ENCODE measurements at regions not wholly inside any gene's neighbourhood (a gene's known extent, or its start where the extent isn't known, plus 50 kb on each side); places are given as distances from the start of the nearest gene placed in this dataset.

DNA sequence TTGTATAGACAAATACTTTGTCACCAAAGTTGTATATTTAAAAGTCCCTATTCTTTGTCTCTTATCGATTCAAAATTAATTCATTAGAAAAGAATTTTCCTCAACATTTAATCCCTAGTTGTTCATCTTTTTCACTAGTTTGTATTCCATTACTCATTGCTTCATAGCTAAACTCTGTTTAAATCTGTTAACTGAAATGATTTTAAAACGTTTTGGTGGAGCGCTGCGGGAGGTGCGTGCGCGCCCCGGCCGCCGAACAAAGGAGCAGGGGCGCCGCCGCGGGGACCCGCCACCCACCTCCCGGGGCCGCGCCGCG is 56.4 kb upstream of the GOLGA8A start:
- no peak for TF ChIP-seq POLR2A (IDR thresholded peaks at IDR 0.05)
- TF ChIP-seq, protein P1, sequence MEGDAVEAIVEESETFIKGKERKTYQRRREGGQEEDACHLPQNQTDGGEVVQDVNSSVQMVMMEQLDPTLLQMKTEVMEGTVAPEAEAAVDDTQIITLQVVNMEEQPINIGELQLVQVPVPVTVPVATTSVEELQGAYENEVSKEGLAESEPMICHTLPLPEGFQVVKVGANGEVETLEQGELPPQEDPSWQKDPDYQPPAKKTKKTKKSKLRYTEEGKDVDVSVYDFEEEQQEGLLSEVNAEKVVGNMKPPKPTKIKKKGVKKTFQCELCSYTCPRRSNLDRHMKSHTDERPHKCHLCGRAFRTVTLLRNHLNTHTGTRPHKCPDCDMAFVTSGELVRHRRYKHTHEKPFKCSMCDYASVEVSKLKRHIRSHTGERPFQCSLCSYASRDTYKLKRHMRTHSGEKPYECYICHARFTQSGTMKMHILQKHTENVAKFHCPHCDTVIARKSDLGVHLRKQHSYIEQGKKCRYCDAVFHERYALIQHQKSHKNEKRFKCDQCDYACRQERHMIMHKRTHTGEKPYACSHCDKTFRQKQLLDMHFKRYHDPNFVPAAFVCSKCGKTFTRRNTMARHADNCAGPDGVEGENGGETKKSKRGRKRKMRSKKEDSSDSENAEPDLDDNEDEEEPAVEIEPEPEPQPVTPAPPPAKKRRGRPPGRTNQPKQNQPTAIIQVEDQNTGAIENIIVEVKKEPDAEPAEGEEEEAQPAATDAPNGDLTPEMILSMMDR (IDR thresholded peaks at IDR 0.05), result no peak

All from lower leg skin (tissue), 3 donors.